ENCODE measurements at regions not wholly inside any gene's neighbourhood (a gene's known extent, or its start where the extent isn't known, plus 50 kb on each side); places are given as distances from the start of the nearest gene placed in this dataset.
"Not testable (repeated sequence)": the region's sequence is repeated elsewhere in the genome, so short reads cannot be mapped to it uniquely, and the experiment has no call there.

- DNase-seq = no peak
Observed at GRCh38 chr3:28042095-28042635, 199.3 kb upstream of the CMC1 start.

DNA sequence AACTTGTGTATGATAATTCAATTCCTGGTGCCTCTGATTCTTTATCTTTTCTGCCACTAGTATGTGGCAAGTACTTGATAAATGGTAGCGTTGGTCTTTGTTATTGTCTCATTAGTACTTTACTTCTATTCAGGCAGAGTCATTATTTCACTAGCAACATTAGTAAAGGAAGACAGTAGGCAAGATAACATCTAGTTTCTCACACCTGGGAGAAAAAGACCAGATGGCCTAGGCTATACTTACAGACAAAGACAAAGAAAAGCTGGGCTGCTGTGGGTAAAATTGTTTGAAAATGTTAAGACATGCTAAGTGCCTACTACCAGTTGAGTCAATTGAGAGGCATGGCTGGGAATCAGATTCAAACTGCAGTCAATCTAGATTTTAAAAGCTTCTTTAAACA, 198.7 kb upstream of the CMC1 start:
- no peak for DNase-seq

DNA sequence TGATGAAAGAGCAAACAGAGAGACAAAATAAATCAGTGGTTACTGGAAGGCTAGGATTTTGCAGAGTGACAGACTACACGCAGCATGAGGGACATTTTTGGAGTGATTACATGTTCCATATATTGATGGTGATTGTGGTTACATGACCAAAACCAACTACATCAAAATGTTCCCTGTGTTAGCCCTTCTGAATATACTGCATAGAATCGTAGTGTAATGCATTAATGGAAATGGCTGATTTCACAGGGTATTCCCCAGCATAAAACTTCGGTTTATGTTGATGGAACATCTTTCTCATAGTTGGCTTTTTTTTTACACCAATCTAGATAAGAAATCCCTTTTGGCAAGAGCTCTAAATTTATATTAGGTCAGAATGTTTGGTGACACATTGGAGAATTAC, 191.3 kb upstream of the CMC1 start:
- DNase-seq = no peak

- DNase-seq = no peak
Observed at GRCh38 chr3:28050885-28051284, 190.5 kb upstream of the CMC1 start.

GRCh38 chr3:28053759-28054158, 187.7 kb upstream of the CMC1 start:
- no peak for DNase-seq

DNA sequence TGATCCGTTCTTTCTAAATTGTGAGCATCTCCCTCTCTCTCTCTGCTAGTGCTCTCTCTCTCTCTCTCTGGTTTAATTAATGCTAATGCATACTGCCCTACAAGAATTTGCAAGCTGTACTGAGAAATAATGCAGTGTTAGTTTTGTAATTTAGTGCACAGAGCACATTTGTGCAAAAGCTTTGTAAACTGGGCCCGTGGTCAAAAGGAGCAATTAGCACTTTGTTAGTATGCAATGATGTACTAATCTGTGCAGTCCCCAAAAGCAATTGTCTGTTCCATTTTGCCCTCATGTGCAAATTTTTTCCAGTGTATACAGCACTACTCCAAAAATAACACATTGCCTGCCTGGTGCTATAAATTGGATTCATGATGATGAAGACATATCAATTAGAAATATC, 184.6 kb upstream of the CMC1 start:
- no peak for DNase-seq

DNA sequence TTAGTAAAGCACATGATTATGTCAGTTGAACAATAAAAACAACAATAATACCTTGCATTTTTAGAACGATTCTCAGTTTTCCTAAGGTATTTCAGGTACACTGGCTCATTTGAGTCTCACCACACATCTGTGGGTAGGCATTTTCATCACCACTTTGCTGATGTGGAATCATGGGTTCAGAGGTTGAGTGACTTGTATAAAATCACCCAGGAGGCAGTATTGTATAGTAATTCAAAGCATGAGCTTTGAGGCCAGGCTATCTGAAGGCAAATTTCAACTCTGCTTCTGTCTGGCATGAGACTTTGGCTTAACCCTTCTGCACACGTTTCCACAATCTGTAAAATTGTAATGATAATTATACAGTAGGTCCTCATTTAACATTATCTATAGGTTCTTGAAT, 183.9 kb upstream of the CMC1 start:
- no peak for DNase-seq

DNA sequence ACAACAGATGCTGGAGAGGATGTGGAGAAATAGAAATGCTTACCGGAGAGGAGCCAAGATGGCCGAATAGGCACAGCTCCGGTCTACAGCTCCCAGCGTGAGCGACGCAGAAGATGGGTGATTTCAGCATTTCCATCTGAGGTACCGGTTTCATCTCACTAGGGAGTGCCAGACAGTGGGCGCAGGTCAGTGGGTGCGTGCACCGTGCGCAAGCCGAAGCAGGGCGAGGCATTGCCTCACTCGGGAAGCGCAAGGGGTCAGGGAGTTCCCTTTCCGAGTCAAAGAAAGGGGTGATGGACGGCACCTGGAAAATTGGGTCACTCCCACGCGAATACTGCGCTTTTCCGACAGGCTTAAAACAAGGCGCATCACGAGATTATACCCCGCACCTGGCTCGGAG, 182.2 kb upstream of the CMC1 start:
- DNase-seq = not testable (repeated sequence)

- DNase-seq = no peak
Observed at GRCh38 chr3:28066020-28066419, 175.4 kb upstream of the CMC1 start.

DNA sequence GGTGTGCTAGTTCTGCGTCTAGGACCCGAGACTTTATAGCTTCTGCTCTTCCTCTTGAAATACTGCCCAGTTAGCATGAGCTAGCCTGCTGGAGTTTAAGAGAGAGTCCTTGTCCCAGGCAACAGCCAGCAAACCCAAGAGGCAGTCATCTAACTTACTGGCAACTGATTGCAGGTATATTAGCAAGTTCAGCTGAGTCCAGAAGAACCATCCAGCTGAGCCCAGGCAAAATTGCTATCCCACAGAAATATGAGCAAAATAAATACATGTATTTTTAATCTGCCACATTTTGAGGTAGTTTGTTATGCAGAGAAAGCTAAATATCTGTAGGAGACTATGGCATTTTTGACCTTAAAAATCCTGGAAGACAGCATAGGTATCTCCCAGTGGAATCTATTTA, 174.4 kb upstream of the CMC1 start:
- DNase-seq = no peak

- no peak for DNase-seq
Observed at GRCh38 chr3:28068342-28068741, 173.1 kb upstream of the CMC1 start.

DNA sequence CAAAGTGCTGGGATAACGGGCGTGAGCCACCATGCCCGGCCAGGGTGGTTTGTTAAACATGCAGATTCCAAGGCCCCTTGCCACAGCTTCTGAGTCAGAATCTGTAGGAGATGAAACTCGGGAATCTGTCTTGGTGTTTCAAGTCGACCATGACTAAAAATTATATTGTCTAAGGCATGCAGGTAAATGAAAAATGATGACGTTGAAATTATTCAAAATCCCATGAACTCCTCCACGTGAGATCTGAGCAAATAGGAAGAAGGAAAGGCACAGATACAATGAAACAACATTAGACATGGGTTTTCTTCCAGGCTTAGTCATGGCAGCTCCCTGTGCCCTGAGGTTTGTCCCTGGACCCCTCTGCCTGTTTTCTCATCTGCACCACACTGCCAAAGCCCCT, 172.0 kb upstream of the CMC1 start:
- no peak for DNase-seq

- no peak for DNase-seq
Observed at GRCh38 chr3:28076246-28076645, 165.2 kb upstream of the CMC1 start.

GRCh38 chr3:28077572-28077971, 163.8 kb upstream of the CMC1 start:
- DNase-seq = no peak

- no peak for DNase-seq
Observed at GRCh38 chr3:28078536-28078935, 162.9 kb upstream of the CMC1 start.

- no peak for DNase-seq
Observed at GRCh38 chr3:28080716-28081115, 160.7 kb upstream of the CMC1 start.

GRCh38 chr3:28081533-28081947, 159.9 kb upstream of the CMC1 start:
- DNase-seq = no peak

DNA sequence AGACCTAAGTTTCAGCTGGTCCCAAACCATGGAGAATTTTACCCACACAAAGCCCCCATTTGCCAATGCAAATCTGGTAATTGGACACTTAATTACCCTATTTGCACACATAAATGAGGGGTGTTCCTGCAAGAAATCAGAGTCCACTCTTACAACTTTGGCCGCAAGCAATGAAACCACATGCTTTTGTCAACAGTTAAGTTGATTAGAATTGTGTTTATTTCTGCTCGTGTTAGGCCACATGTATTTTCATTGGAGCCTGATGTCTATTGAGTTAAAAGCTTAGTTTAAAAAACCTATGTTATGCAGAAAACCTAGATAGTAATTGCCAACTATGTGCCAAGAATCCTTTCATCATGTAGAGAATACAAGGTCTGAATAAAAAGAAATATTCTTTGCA, 153.8 kb upstream of the CMC1 start:
- no peak for DNase-seq

- DNase-seq = no peak
Observed at GRCh38 chr3:28088811-28089526, 152.4 kb upstream of the CMC1 start.

- no peak for DNase-seq
Observed at GRCh38 chr3:28089527-28089897, 151.9 kb upstream of the CMC1 start.

GRCh38 chr3:28099296-28099695, 142.1 kb upstream of the CMC1 start:
- DNase-seq = no peak

DNA sequence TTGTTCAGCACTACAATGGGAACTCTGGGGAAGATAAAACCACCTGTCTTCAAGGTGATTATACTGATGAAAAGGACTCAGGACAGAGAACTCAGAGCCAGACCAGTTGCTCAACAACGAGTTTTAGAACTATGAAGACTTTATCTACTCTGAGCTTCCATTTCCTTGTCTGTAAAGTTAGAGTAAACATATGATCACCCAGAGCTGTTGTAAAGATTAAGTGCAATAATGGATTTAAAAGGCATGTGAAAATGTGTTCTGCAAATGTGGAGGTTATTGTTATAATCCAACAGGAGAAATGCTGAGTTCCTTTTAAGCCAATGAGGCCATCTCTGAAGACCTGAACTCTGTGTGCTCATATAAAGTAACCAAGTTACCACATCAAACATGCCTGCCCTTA, 139.7 kb upstream of the CMC1 start:
- no peak for DNase-seq

DNA sequence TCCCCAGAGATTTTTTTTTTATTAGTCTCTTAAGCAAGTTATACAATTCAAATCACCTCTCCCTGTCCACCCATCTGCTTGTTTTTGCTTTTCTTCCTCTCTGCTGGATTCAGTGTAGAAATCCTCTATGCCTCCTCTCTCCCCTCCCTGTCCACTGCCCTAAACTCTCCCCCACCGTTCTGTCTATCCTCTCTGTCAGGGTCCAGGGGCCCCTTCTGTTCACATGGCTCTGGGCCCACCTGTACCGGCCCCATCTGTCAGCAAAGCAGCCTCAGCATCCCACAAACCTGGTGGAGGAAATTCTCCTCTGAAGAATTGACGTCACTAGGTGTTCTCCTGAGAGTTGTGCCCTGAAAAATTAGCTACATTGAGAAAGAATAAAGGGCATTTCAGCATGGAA, 137.6 kb upstream of the CMC1 start:
- DNase-seq = no peak

- DNase-seq = no peak
Observed at GRCh38 chr3:28104896-28105534, 136.4 kb upstream of the CMC1 start.

GRCh38 chr3:28109829-28110228, 131.6 kb upstream of the CMC1 start:
- DNase-seq = no peak
